Stimulated activated CD4-positive, alpha-beta T cell treated with anti-CD3 and anti-CD28 coated beads, Interleukin-2, amount 100 ng/mL, for 48 hours (primary cell): ENCODE measurements at regions not wholly inside any gene's neighbourhood (a gene's known extent, or its start where the extent isn't known, plus 50 kb on each side); places are given as distances from the start of the nearest gene placed in this dataset.
"Not testable (repeated sequence)": the region's sequence is repeated elsewhere in the genome, so short reads cannot be mapped to it uniquely, and the experiment has no call there.

Experiments used
- DNase-seq, 2 donors: peaks; one replicate each; pipeline ENCODE4 v3.0.0-alpha.2; 2020

DNA sequence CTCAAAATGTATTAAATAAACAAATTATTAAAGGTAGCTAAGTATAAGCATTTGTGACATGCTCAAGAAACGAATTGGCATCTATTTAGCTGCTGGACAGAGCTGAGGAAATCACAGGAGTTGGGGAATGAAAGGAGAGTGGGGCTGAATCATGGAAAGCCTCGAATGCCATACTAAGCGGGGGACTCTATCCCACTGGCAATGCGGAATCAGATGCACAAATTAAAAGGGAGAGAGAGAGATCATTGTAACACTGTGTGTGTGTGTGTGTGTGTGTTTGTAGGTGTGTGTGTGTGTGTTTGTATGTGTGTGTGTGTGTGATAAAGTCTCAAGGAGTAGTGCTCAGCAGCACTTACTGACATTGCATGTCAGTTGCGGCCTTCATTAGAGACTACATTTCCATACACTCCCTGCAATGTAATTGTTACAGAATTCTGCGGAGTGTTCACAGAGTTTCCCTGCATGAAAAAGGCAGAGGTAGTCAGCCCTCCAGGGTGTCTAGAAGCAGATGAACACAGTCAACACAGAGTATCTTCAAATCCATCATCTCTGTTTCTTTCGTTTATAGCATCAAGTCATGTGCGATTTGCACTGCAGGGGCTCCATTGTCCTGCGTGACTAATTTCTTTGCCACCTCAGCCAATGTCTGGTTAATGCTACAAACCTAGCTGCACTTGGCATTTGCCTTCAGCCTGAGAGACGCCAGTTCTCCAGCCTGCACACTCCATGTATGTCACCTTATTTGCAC is 111.7 kb upstream of the CYRIA start:
- DNase-seq, result no peak

DNA sequence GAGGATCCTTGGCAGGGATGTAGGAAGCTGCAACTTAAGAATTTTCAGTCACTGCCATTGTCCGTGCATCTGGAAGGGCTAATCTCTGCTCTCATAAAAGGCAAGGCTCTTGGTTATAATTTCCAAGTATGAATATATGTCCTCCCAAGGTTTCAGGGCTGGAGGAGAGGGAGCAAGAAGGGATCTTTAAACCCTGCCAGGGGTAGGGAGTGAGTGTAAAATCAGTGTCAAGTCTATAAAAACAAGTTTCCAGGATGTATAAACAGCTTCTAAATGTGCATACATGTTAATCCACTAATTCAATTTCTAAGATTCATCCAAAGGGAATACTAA is 110.2 kb upstream of the CYRIA start:
- no peak for DNase-seq

DNA sequence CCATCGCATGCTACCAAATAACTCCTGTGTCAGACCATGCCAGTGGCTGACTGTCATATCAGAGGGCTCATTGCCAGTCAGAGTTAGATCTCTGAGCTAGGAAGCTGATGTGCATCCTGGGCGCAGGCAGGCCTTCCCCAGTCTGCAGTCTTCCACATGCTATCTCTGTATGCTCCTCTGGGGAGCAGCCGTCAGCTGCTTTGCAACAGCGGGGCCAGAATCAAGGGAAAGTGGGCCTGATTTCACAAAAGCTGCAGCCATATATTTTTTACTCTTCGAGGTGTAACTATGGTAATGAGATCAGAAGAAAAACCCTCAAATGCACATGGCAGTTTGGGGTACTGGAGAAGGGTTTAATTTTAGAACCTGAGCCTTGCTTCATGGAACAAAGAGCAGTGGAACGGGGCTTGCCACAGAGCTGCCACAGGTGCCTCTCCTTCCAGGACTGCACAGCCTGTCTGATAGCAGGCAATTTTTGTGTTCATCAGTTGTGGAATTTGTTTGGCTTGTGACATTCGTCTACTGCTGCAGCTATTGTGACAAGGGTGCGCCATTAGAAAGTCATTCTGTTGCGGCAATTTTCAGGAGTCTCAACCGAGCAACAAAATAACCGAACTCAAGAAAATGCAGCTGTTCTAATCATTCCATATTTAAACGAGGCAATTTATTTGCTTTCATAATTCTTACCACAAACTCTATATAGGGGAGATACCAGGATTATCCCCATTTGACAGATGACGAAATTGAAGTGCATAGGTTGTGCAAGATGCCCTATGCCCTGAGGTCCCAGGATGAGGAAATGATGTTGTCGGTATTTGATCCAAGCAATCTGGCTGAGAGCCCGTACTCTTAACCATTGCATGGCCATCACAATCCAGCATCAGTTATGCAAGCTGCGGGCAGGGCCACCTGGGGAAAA is 109.6 kb upstream of the CYRIA start:
- no peak for DNase-seq

DNA sequence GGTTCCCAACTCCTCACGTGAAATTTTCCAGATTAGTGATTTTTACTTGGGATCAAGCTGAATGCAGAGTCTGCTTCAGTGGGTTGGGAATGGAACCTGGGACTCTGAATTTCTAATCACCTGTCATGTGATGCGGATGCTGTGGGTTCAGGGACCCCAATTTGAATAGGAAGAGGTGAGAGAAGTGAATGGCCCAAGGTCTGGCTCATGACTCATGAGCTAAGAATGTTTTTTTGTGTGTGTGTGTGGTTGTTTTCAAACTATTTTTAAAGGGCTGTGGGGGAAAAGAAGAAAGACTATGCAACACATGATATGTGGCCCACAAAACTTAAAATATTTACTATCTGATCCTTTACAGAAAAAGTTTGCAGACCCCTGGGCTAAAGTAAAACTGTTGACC is 108.5 kb upstream of the CYRIA start:
- no peak for DNase-seq

DNA sequence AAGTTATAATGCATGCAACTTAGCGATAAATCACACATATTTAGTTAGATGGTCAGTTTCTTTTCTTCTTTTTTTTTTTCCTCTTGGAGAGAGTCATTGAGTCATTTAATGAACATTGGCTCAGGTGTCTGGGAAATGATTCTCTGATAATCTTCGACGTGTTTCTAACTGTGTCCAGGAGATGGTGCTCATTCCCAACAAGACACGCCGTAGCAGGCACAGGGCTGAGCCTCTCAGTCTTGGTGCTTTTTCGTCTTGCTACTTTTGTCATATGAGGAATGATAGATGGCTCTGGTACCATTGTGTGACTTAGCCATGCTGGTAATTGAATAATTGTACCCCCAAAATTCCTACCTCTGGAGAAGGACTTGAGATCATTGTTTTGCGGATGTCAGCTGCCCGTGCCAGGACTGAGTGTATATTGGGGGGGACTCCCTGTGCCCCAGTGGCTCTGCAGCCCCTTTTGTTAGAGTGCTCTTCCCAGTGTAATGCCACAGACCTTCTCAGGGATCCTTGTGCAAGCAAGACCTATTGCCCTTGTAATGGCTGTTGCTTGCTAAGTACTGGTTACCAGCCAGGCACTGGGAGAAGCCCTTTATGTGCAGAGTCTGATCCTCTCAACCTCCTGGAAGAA is 107.6 kb upstream of the CYRIA start:
- no peak for DNase-seq

DNA sequence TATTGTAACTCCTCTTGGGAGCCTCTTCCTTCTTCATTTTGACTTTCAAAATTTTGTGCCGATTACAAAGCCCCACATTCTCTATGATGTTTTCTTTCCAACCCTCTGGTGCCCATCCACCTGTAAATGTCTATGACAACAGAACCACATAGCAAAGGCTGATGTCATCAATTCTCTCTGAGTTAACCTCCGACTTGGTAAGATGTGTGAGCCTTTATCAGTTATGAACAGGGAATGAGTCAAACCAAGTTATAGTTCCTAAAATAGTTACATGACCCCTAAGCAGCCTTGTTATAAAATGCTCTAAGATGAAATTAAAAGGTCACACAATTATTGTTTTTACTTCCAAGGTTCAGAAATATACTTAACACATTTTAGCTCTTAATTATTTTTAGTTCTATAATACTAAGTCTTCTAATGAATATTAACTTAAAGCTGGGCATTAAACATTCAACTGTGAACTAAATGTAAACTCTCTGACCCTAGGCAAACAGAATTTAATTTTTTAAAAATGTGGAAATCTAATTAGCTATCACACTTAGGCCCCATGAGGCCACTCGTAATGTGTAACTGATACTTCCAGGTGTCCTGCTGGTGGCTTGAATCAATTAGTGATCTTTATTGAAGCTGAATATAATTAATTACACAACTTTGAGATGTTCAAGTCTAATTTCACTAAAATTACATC is 102.3 kb upstream of the CYRIA start:
- DNase-seq, result no peak

DNA sequence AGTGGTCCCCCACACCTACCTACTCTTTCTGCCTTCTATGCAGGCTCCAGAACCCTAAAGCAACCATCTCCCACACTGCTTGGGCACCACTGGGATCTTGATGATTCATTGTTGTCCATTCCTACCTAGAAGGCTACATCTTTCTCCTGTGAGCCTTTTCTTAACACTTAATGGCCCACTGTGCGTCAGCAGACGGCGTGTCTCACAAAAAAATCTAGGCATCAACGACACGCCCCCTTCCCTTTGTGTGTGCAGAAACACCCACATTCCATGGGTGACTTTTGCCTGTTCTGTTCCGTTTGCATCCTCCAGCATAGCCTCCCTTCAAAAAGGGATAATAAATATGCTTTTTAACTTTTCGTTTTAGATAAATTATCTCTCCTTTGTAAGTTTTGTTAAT is 99.7 kb upstream of the CYRIA start:
- no peak for DNase-seq

DNA sequence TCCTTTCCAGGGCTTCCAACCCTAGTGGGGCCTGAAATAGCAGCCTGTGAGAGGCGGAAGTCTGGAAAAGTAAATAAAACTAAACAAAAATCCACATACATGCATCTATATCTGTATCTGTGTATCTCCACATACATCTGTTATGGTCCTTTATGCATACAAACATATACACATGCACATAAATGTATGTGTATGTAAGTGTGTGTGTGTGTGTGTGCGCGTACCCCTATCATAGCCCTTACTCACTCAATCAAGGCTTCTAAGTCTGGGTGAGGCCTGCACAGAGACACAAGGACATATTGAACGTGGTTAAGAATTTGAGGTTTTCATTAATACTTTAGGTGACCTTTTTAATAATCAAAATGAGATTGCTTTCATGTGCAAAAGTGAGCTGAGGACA is 98.9 kb upstream of the CYRIA start:
- no peak for DNase-seq

DNA sequence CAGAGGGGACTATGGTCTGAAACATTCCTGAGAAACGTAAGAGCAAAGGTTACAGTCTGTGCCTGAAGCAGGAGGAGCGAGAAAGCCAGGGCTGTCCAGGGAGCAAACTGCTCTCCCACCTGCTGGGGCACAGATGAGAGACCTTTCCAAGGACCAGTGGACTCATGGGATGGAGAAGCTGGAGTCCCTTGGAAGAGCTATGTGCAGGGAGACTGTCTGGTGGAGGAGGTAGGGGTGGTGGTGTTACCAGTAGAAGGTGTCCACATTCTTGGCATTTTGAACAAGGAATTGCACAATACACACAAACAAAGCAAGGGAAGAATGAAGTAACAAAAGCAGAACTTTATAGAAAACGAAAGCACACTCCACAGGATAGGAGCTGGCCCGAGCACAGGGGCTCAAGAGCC is 97.9 kb upstream of the CYRIA start:
- DNase-seq, result no peak

DNA sequence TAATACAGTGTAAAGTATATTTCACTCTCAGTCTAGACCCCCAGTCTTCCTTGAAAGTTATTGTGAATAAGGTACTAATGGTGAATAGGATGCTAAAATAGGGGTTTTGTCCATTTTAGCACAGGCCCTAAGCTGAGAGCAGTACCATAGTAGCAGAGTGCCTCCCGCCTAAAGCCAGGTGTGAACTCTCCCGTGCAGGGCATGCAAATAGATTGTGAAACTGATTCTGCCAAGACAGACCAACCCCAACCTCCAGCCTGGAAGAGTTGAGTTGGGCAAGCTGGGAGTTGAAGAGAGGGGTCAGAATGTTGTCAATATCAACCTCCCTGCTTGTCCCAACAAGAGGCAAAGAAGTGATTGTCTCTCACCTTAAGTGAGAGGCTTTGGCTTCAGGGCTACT is 97.4 kb upstream of the CYRIA start:
- DNase-seq, result no peak

DNA sequence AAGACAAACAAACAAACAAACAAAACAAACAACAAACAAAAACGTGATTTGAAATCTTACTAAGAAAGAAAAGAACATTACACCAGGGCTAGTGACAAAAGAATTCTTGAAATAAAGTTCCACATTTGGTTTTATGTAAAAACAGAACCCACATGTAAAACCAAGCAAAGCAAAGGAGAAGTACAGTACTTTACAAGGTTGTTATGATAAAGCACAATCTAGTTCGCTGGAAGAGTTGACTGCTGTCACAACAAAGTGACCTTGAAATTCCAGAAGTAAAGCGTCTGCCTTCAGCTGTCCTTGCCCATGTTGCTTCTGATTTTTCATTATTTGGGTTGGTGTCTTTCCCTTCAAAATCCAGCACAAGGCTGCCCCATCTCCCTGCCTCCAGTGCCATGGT is 94.8 kb upstream of the CYRIA start:
- no peak for DNase-seq

DNA sequence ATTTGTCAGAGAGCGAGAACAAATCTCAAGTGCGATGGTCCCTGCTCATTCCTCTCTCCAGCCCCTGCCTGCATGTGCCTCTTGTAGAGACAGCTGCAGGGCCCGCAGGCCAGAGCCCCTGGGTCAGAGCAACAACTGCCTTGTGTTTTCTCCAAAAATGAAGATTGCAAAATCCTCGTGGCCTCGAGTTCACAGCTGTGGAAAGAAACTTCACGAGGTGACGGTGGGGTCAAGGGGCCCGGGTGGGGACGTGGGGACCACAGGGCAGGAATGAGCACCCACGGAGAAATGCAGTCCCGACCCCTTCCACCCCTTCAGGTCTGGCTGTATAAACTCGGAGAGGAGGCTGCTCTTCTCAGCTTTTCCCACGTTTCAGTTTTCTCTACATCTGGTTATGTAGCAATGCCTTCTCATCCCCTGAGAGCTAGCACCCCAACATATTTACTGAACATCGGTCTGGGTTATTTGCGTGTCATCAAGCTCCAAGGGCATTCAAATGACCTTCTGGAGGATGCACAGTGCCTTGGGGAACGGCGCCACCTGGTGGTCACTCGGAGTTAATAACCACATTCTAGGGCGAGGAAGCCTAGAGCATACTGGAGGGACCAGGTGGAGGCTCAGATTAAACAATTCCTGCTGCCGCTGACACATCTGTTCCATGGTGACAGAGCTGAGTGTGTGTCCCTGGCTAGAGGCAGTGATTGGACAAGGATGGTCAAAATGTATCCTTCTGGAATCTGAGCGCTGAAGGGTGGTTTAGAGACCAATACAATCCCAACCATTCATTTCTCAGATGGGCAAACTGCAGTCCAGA is 91.4 kb upstream of the CYRIA start:
- DNase-seq, result peak; percentile 57 to 64

DNA sequence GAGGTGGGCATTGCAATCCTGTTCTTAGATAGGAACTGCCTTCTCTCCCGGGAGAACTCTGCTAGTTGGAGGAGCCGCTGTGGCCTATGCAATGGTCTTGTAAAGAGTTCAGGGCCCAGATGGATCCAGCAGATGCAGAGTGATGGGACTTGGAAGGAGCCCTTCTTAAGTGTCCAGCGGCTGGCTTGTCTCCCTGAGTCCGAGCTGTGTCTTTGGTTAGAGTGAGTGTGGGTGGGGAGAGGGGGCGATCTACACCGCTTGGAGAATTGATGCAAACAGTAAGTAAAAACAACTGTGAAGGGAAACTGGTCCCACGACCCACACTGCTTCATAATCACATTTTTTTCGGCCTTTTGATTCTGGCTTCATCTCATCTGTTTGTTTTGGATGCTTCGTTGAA is 89.8 kb upstream of the CYRIA start:
- no peak for DNase-seq

DNA sequence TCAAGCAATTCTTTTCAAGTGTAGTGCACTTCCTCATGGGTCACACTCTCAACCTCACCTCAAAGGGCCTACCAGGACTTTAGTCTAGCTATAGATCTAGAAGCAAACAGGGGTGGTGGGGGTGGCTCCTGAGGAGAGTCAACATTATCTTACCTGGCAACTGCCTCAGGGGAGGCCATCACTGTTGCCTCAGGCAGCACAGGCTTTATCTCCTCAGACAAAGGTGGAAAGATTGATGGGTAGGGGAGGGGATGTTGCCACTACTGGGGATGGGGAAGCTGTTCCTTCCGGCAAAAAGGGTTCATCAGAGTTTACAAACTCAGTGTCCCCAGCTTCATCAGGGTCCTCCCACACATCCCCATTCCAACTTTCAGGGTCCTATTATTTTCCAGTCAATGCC is 87.4 kb upstream of the CYRIA start:
- not testable (repeated sequence) for DNase-seq

DNA sequence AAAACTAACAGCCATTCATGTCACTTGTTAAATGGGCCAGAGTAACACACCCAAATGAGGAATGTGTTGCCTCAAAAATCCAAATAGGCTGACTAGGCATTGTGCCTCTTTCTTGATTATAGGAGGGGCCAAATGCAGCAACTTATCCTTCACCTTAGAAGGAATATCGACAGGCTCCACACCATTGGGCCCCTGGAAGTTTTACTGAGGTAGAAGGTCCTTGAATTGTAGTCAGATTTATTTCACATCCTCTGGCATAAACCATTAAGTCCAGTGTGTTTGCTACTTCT is 85.2 kb upstream of the CYRIA start:
- DNase-seq, result not testable (repeated sequence)

DNA sequence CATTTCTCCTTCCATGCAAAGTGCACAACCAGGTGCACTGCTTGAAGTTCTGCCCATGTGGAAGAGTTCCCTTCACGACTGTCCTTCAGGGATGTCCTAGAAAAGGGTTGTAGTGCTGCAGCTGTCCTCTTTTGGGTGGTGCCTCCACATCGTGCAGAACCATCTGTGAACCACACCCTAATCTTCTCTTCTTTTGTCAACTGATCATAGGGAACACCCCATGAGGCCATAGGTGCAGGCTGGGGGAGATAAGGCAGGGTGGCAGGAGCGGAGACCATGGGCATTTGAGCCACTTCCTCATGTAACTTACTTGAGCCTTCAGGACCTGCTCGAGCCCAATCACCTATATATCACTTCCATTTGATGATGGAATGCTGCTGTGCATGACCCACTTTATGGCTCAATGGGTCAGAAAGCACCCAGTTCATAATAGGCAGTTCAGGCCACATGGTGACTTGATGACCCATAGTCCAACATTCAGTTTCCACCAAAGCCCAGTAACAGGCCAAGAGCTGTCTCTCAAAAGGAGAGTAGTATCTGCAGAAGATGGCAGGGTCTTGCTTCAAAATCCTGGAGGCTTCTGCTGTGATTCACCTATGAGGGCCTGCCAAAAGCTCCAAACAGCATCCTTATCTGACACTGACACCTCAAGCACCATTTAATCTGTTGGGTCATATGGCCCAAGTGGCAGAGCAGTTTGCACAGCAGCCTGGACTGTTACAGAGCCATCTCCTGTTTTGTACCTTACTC is 84.7 kb upstream of the CYRIA start:
- no peak for DNase-seq

DNA sequence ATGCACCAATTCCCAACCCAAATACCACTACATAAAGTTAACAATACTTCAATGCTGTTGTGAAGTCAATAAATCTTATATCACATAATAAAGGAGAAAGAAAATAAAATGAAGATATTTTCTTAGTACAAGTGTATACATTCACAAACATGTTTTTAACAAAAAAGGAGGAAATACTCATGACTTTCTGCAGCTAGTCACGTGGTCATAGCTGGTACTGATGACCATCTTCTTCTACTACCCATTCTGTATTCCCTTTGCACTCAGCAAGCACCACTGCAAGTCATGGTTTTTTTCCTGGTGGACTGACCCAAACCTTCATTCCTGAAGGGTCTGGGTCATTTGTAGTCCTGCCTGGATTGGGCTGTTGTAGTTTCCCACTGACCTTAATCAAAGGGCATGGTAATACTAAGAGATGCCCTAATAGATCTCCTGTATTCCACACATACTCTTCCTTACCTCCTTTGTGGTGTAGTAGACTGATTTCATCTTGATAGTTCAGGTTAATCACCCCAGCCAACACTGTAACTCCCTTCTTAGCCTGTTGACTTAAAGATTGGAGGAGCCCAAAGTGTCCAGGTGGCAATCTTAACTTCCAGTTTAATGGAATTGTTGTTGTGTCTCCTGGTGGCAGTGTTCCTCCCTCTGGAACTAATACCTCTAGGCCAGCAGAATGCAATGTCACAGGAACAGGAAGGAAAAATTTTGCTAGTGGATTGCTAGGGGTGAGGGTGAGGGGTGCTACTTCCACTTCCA is 83.1 kb upstream of the CYRIA start:
- not testable (repeated sequence) for DNase-seq

DNA sequence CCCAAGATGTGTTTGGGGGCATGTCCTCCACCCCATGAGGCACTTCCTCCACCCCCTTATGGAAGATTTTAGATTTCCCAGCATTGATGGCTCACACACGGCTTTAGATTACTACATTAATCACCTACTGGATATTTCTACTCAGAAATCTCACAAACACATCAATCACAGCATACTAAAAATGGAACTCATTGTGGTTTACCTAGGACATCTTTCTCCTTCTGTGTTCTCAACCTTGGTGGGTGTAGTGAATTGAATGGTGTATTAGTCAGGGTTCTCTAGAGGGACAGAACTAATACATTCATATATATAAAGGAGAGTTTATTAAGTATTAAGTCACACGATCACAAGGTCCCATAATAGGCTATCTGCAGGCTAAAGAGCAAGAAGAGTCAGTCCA is 82.1 kb upstream of the CYRIA start:
- no peak for DNase-seq

DNA sequence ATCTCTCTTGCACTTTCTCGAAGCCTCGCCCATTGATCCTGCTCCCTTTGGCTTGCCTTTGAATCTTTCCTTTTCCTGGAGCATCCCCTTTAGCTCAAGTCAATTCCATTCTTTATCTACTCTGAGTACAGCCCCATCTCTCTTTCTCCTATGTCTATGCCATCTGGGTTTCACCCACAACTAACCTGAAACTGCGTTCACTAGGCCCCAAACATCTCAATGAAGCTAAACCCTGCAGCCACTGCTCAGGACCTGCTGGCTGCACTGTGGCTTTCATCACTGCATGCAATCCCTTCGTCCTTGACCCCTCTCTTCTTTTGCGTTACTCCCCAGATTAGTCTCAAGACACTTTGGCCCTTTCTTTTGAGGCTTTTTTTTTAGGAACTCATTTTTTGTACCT is 81.6 kb upstream of the CYRIA start:
- DNase-seq, result no peak

DNA sequence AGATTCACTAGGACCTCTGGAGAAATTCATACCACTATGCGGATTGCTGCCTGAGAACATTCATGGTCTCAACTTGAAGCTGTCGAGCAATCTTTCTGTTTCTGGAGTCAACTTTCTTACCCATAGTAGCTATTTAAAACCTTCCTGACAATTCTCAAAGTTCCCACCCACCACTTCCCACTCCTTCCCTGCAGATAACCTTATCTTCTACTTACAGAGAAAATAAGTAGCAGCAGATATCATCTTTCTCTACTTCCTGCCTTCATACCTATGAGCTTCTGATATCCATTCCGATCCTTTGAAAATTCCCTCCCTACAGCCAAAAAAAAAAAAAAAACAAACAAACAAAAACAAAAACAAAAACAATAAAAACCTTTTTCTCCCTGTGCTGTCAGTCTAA is 81.2 kb upstream of the CYRIA start:
- DNase-seq, result no peak

DNA sequence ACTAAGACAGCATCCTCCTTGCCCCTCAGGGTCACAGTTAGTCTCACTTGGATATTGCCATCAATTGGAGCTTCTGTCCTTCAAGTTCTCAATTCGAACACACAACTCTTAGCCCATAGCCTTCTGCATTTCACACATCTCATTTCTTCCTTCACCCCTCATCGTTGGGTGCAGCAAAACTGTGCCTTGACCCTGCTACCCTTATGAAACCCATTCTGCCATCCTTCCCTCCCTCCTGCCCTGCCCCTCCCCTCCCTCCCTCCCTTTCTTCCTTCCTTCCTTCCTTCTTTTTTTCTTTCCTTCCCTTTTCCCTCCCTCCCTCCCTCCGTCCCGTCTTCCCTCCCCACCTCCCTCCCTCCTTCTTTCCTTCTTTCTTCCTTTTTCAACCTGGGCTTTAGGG is 80.7 kb upstream of the CYRIA start:
- no peak for DNase-seq
